ENCODE measurements at regions not wholly inside any gene's neighbourhood (a gene's known extent, or its start where the extent isn't known, plus 50 kb on each side); places are given as distances from the start of the nearest gene placed in this dataset.
A peak's percentile ranks its signal among the peaks of the same experiment; 100 is the strongest.

DNA sequence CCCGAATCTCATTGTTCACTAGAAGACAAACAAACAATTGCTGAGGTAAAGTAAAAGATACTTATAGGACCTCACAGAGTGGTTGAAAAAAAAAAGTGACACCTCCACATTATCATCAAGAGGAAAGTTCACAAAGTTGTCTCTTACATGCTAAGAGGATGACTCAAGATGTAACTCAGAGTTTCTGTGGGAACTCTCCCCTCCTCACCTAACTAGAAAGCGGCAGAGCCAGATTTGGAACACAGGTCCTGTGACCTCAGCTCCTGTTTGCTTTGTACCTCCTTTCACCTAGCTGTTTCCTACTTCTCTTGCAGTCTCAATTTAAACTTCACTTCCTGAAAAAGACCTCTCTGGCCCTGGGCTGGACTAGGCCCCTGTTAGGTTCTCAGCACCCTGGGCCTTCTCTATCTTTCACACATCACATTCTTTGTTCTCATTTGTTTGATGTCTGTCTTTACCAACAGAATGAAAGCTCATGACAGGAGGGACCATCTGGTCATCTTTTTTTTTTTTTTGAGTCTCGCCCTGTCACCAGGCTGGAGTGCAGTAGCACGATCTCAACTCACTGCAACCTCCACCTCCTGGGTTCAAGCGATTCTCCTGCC, 60.8 kb downstream of the CD24 start (continued):
- TF ChIP-seq, protein P1, sequence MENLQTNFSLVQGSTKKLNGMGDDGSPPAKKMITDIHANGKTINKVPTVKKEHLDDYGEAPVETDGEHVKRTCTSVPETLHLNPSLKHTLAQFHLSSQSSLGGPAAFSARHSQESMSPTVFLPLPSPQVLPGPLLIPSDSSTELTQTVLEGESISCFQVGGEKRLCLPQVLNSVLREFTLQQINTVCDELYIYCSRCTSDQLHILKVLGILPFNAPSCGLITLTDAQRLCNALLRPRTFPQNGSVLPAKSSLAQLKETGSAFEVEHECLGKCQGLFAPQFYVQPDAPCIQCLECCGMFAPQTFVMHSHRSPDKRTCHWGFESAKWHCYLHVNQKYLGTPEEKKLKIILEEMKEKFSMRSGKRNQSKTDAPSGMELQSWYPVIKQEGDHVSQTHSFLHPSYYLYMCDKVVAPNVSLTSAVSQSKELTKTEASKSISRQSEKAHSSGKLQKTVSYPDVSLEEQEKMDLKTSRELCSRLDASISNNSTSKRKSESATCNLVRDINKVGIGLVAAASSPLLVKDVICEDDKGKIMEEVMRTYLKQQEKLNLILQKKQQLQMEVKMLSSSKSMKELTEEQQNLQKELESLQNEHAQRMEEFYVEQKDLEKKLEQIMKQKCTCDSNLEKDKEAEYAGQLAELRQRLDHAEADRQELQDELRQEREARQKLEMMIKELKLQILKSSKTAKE (IDR thresholded peaks at IDR 0.05; ENCODE audit: low read depth, poor library complexity, severe bottlenecking): peak; percentile 13
- TF ChIP-seq, protein P2, sequence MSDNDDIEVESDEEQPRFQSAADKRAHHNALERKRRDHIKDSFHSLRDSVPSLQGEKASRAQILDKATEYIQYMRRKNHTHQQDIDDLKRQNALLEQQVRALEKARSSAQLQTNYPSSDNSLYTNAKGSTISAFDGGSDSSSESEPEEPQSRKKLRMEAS (IDR thresholded peaks at IDR 0.05; ENCODE audit: low read depth, low read length): no peak
- peak in 1 of 2 experiments; percentile 39; a peak in 1 of 4 replicates for TF ChIP-seq ETV6 (conservative IDR thresholded peaks at IDR 0.05 in 1 of 2, IDR thresholded peaks at IDR 0.05 in 1 of 2; ENCODE audit: borderline replicate concordance in 1 of 2, low read depth in 1 of 2)
- 0 out of 2 replicates have a peak, but pooled peaks have one; percentile 1 for TF ChIP-seq RAD21 (IDR thresholded peaks at IDR 0.05; ENCODE audit: insufficient read depth, low read depth, low read length)
- TF ChIP-seq EED (IDR thresholded peaks at IDR 0.05; ENCODE audit: low read depth): peak; percentile 54; the same call in 1 of the 2 replicates
- TF ChIP-seq, protein P3, sequence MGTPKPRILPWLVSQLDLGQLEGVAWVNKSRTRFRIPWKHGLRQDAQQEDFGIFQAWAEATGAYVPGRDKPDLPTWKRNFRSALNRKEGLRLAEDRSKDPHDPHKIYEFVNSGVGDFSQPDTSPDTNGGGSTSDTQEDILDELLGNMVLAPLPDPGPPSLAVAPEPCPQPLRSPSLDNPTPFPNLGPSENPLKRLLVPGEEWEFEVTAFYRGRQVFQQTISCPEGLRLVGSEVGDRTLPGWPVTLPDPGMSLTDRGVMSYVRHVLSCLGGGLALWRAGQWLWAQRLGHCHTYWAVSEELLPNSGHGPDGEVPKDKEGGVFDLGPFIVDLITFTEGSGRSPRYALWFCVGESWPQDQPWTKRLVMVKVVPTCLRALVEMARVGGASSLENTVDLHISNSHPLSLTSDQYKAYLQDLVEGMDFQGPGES (IDR thresholded peaks at IDR 0.05): no peak
- peak; percentile 49; the same call in 1 of the 2 replicates for TF ChIP-seq JUNB (IDR thresholded peaks at IDR 0.05)
- TF ChIP-seq ASH2L (IDR thresholded peaks at IDR 0.05; ENCODE audit: borderline replicate concordance, low read depth): no peak
- peak; percentile 69 for TF ChIP-seq RUNX3 (IDR thresholded peaks at IDR 0.05; ENCODE audit: low read length)

DNA sequence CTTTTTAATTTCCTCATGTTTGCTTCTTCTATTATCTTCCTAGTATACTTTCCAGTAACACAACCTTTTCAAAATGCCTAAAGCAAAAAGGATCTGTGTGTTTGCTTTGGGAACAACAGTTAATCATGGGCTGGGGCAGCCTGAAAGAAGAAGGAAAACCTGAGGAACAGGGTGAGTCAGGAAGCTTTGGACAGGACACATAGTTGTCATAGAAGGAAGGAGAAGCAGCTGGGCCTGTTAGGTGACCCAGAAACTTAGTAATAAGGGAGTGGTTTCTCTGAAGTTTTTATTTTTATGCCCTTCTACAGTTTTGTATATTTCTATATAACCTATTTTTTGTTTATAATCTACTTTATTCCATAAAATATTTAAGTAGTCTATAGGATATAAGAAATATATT, 61.4 kb downstream of the CD24 start:
- Histone ChIP-seq H3K36me3 (ENCODE audit: control insufficient read depth in 2 of 2, insufficient read depth in 2 of 2, low read length in 1 of 2) (no peaks in the 10 kb centered on the region), H3K9ac (ENCODE audit: control insufficient read depth, insufficient read depth, low read length) (no peak overlapping the region), H3K27me3 (replicated peaks in 1 of 2; ENCODE audit: control insufficient read depth in 2 of 2, insufficient read depth in 2 of 2, low read length in 1 of 2) (no peaks in the 10 kb centered on the region), H4K20me1 (ENCODE audit: control insufficient read depth, insufficient read depth) (no peaks in the 10 kb centered on the region), H3K79me2 (ENCODE audit: control insufficient read depth, insufficient read depth, low read length) (no peaks in the 10 kb centered on the region), H3K4me2 (ENCODE audit: control insufficient read depth, insufficient read depth) (no peak overlapping the region), H2AFZ (ENCODE audit: control insufficient read depth, low read depth, low read length) (no peak overlapping the region), H3K27ac (ENCODE audit: control insufficient read depth, insufficient read depth) (no peak overlapping the region), H3K4me3 (no peak overlapping the region), H3K9me3 (replicated peaks; ENCODE audit: control insufficient read depth, insufficient read depth, low read length) (no peaks in the 10 kb centered on the region; the same call in 2 of the 3 replicates), H3K4me1 (ENCODE audit: control insufficient read depth, insufficient read depth, low read length) (no peaks in the 10 kb centered on the region)
- in situ Hi-C loops (cut with MboI) (no loop called here), intact Hi-C loops (cut with micrococcal nuclease; ENCODE audit: unreplicated experiment) (no loop called here)
- no peak for DNase-seq (ENCODE audit: low read depth, low spot score)
- SMC1A ChIA-PET (ENCODE audit: uncharacterized antibody, unreplicated experiment): no interaction called here
- BruUV-seq (replicated peaks): no TSS peak
- ATAC-seq: no peak
- FAIRE-seq: no peak
- TF ChIP-seq HDAC2 (IDR thresholded peaks at IDR 0.05) (no peak), HDGF (IDR thresholded peaks at IDR 0.05) (no peak), CREM (IDR thresholded peaks at IDR 0.05; ENCODE audit: low read depth) (no peak), IKZF1 (conservative IDR thresholded peaks at IDR 0.05) (no peak), RAD21 (IDR thresholded peaks at IDR 0.05; ENCODE audit: insufficient read depth, low read depth, low read length) (no peak), CHD2 (IDR thresholded peaks at IDR 0.05; ENCODE audit: borderline replicate concordance, low read depth, low read length) (no peak), MEF2B (IDR thresholded peaks at IDR 0.05; ENCODE audit: partially characterized antibody, poor library complexity, severe bottlenecking) (no peak), TARDBP (IDR thresholded peaks at IDR 0.05; ENCODE audit: borderline replicate concordance) (no peak), SIX5 (IDR thresholded peaks at IDR 0.05; ENCODE audit: low read depth, low read length, severe bottlenecking) (no peak), SPI1 (IDR thresholded peaks at IDR 0.05; ENCODE audit: borderline replicate concordance, insufficient read depth, low read depth, low read length) (no peak)
- RAD21 ChIA-PET (ENCODE audit: unreplicated experiment): interaction anchor here (0.6 to 1.3 kb wide), 3 partner anchors 27 to 280 kb away, joined by 3 read pairs; no protein-coding TSS in a partner anchor
- POLR2A ChIA-PET: no interaction called here
- CTCF ChIA-PET: no interaction called here
